ENCODE measurements at regions not wholly inside any gene's neighbourhood (a gene's known extent, or its start where the extent isn't known, plus 50 kb on each side); places are given as distances from the start of the nearest gene placed in this dataset.

- H3K36me3 ChIP-seq (ENCODE audit: control insufficient read depth in 4 of 4, insufficient read depth in 3 of 4, low read depth in 1 of 4, low read length in 3 of 4), result no peaks in the 10 kb centered on the region
- H3K4me1 ChIP-seq (ENCODE audit: control insufficient read depth in 4 of 4, insufficient read depth in 4 of 4, low read length in 3 of 4), result no peaks in the 10 kb centered on the region
- no peak for DNase-seq (ENCODE audit: low spot score)
- no peaks in the 10 kb centered on the region for H3K27me3 ChIP-seq (ENCODE audit: control insufficient read depth in 4 of 4, insufficient read depth in 4 of 4, low read length in 3 of 4)
- no peak overlapping the region for H3K9ac ChIP-seq (ENCODE audit: low read depth in 1 of 2, low read length in 2 of 2)
- 51% methylated on average over 1 of the region's 1 CpG for WGBS
- no peak overlapping the region for H3K4me3 ChIP-seq (ENCODE audit: low read depth in 1 of 3, low read length in 3 of 3)
- no peak for TF ChIP-seq EGR1 (IDR thresholded peaks at IDR 0.05; ENCODE audit: low read depth in 2 of 2)
- TF ChIP-seq RAD21 (IDR thresholded peaks at IDR 0.05), result no peak
- no peak for TF ChIP-seq RXRA (IDR thresholded peaks at IDR 0.05)
- no peak for TF ChIP-seq MAX (IDR thresholded peaks at IDR 0.05)
- no peak for TF ChIP-seq TAF1 (conservative IDR thresholded peaks at IDR 0.05)
- TF ChIP-seq GABPA (IDR thresholded peaks at IDR 0.05 in 1 of 2, conservative IDR thresholded peaks at IDR 0.05 in 1 of 2), result no peak
- TF ChIP-seq CTCF (IDR thresholded peaks at IDR 0.05; ENCODE audit: low read depth, low read length, missing input control), result no peak
- TF ChIP-seq HNF4A (conservative IDR thresholded peaks at IDR 0.05), result no peak
- no peak for TF ChIP-seq ATF3 (IDR thresholded peaks at IDR 0.05)
- TF ChIP-seq NR2F2 (IDR thresholded peaks at IDR 0.05), result no peak
- no peak for TF ChIP-seq HNF4G (IDR thresholded peaks at IDR 0.05)
- H3K9me3 ChIP-seq (ENCODE audit: control insufficient read depth in 4 of 4, low read length in 3 of 4), result no peaks in the 10 kb centered on the region
- H3K27ac ChIP-seq (ENCODE audit: low read depth in 1 of 2, low read length in 2 of 2), result no peak overlapping the region
These were observed 650.7 kb upstream of the GRID2 start for GRCh38 chr4:91653067-91653466.

GRCh38 chr4:91681091-91681490, 622.7 kb upstream of the GRID2 start:
- no peak overlapping the region for H3K9ac ChIP-seq (ENCODE audit: low read depth in 1 of 2, low read length in 2 of 2)
- no peak for TF ChIP-seq ZBTB33 (IDR thresholded peaks at IDR 0.05)
- TF ChIP-seq ATF3 (IDR thresholded peaks at IDR 0.05), result no peak
- no peak for TF ChIP-seq FOXA1 (IDR thresholded peaks at IDR 0.05)
- no peak for DNase-seq (ENCODE audit: low spot score)

GRCh38 chr4:91681544-91681943, 622.2 kb upstream of the GRID2 start:
- H3K4me1 ChIP-seq (ENCODE audit: control insufficient read depth in 4 of 4, insufficient read depth in 4 of 4, low read length in 3 of 4), result no peaks in the 10 kb centered on the region
- no peaks in the 10 kb centered on the region for H3K27me3 ChIP-seq (ENCODE audit: control insufficient read depth in 4 of 4, insufficient read depth in 4 of 4, low read length in 3 of 4)
- H3K9ac ChIP-seq (ENCODE audit: low read depth in 1 of 2, low read length in 2 of 2), result no peak overlapping the region
- H3K4me3 ChIP-seq (ENCODE audit: low read depth in 1 of 3, low read length in 3 of 3), result no peak overlapping the region
- TF ChIP-seq MAX (IDR thresholded peaks at IDR 0.05) (no peak), HNF4A (conservative IDR thresholded peaks at IDR 0.05) (no peak), CTCF (IDR thresholded peaks at IDR 0.05; ENCODE audit: low read depth, low read length, missing input control) (no peak), RXRA (IDR thresholded peaks at IDR 0.05) (no peak), EGR1 (IDR thresholded peaks at IDR 0.05; ENCODE audit: low read depth in 2 of 2) (no peak), HNF4G (IDR thresholded peaks at IDR 0.05) (no peak), TAF1 (conservative IDR thresholded peaks at IDR 0.05) (no peak), NR2F2 (IDR thresholded peaks at IDR 0.05) (no peak)
- no peak for DNase-seq (ENCODE audit: low spot score)
- no peaks in the 10 kb centered on the region for H3K9me3 ChIP-seq (ENCODE audit: control insufficient read depth in 4 of 4, low read length in 3 of 4)
- H3K36me3 ChIP-seq (ENCODE audit: control insufficient read depth in 4 of 4, insufficient read depth in 3 of 4, low read depth in 1 of 4, low read length in 3 of 4), result no peaks in the 10 kb centered on the region
- 44% methylated on average over 1 of the region's 1 CpG for WGBS
- no peak overlapping the region for H3K27ac ChIP-seq (ENCODE audit: low read depth in 1 of 2, low read length in 2 of 2)

More at GRCh38 chr4:91681091-91681490, 622.7 kb upstream of the GRID2 start:
- H3K4me1 ChIP-seq (ENCODE audit: control insufficient read depth in 4 of 4, insufficient read depth in 4 of 4, low read length in 3 of 4), result no peaks in the 10 kb centered on the region
- H3K27ac ChIP-seq (ENCODE audit: low read depth in 1 of 2, low read length in 2 of 2), result no peak overlapping the region
- no peaks in the 10 kb centered on the region for H3K36me3 ChIP-seq (ENCODE audit: control insufficient read depth in 4 of 4, insufficient read depth in 3 of 4, low read depth in 1 of 4, low read length in 3 of 4)
- H3K27me3 ChIP-seq (ENCODE audit: control insufficient read depth in 4 of 4, insufficient read depth in 4 of 4, low read length in 3 of 4), result no peaks in the 10 kb centered on the region
- H3K4me3 ChIP-seq (ENCODE audit: low read depth in 1 of 3, low read length in 3 of 3), result no peak overlapping the region
- H3K9me3 ChIP-seq (ENCODE audit: control insufficient read depth in 4 of 4, low read length in 3 of 4), result no peaks in the 10 kb centered on the region
